GM06990 (cell line): ENCODE measurements at regions not wholly inside any gene's neighbourhood (a gene's known extent, or its start where the extent isn't known, plus 50 kb on each side); places are given as distances from the start of the nearest gene placed in this dataset.

Source experiments
- DNase-seq: peaks from one replicate; pipeline ENCODE4 v3.0.0-alpha.2; 2011; ENCODE audit not compliant: insufficient read length; ENCODE audit errors: extremely low read depth
- H3K27me3 ChIP-seq: replicated peaks from 2 replicates; pipeline ENCODE4 v1.6.0; 2011; ENCODE audit warnings: low read length; ENCODE audit not compliant: control insufficient read depth, insufficient read depth
- H3K36me3 ChIP-seq: 2 replicates; pipeline ENCODE4 v1.5.1; 2011; ENCODE audit warnings: low read length; ENCODE audit not compliant: control insufficient read depth, insufficient read depth
- H3K4me3 ChIP-seq: replicated peaks from 2 replicates; pipeline ENCODE4 v1.5.1; 2011; ENCODE audit warnings: low read depth, mild to moderate bottlenecking, control low read depth, low read length
- TF ChIP-seq, protein P1 (sequence below): IDR thresholded peaks from 2 replicates; pipeline ENCODE4 v1.5.1; 2011; ENCODE audit warnings: low read length, control low read depth, mild to moderate bottlenecking, inconsistent platforms; ENCODE audit not compliant: insufficient read depth, poor library complexity, severe bottlenecking

GRCh38 chr18:1895456-1896185 lies 675.7 kb downstream of the METTL4 start:
- TF ChIP-seq, protein P1, sequence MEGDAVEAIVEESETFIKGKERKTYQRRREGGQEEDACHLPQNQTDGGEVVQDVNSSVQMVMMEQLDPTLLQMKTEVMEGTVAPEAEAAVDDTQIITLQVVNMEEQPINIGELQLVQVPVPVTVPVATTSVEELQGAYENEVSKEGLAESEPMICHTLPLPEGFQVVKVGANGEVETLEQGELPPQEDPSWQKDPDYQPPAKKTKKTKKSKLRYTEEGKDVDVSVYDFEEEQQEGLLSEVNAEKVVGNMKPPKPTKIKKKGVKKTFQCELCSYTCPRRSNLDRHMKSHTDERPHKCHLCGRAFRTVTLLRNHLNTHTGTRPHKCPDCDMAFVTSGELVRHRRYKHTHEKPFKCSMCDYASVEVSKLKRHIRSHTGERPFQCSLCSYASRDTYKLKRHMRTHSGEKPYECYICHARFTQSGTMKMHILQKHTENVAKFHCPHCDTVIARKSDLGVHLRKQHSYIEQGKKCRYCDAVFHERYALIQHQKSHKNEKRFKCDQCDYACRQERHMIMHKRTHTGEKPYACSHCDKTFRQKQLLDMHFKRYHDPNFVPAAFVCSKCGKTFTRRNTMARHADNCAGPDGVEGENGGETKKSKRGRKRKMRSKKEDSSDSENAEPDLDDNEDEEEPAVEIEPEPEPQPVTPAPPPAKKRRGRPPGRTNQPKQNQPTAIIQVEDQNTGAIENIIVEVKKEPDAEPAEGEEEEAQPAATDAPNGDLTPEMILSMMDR: no peak
- Histone ChIP-seq H3K4me3 (no peak overlapping the region), H3K27me3 (no peaks in the 10 kb centered on the region), H3K36me3 (no peaks in the 10 kb centered on the region)
- DNase-seq: no peak

DNA sequence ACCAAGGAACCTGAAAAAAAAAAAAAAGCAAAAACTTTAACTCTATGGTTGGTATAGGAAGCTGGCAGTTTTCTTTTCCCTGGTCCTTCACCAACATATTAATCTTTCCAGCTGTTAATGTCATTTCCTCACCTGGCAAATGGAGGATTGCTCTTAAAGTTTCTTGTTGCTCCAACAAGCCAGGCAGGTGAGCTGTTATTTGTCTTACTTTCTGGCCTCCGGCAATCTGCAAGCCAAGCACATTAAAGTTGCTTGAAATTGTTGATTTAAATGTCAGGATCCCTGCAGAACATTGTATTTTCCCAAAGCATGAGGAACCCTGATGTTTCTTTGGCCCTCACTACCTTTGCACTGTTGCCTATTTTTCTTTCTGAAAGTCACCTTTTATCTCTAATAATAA lies 664.9 kb downstream of the METTL4 start:
- Histone ChIP-seq H3K4me3 (no peak overlapping the region), H3K36me3 (no peaks in the 10 kb centered on the region), H3K27me3 (no peaks in the 10 kb centered on the region)
- TF ChIP-seq, protein P1: no peak
- DNase-seq: no peak

GRCh38 chr18:1907470-1908206 lies 663.7 kb downstream of the METTL4 start:
- no peak for DNase-seq
- Histone ChIP-seq H3K27me3 (no peaks in the 10 kb centered on the region), H3K4me3 (no peak overlapping the region), H3K36me3 (no peaks in the 10 kb centered on the region)
- TF ChIP-seq, protein P1: no peak

GRCh38 chr18:1914489-1914888 lies 656.8 kb downstream of the METTL4 start:
- Histone ChIP-seq H3K36me3 (no peaks in the 10 kb centered on the region), H3K27me3 (no peaks in the 10 kb centered on the region), H3K4me3 (no peak overlapping the region)
- DNase-seq: no peak
- TF ChIP-seq, protein P1: peak; percentile 52

- DNase-seq: no peak
- no peaks in the 10 kb centered on the region for H3K36me3 ChIP-seq
- H3K4me3 ChIP-seq: no peak overlapping the region
- TF ChIP-seq, protein P1: no peak
- no peaks in the 10 kb centered on the region for H3K27me3 ChIP-seq
These were observed 654.3 kb downstream of the METTL4 start for GRCh38 chr18:1916869-1917523.
